HEK293 (cell line): ENCODE measurements at regions not wholly inside any gene's neighbourhood (a gene's known extent, or its start where the extent isn't known, plus 50 kb on each side); places are given as distances from the start of the nearest gene placed in this dataset.

Source experiments
- CTCF ChIA-PET: fragments of 350-600 bp; formaldehyde crosslinking; extraction: SDS; loops from one replicate; lab custom pipeline; 2021; ENCODE audit warnings: antibody characterized with exemption; lab: Yijun Ruan, JAX
- POLR2A ChIA-PET: fragments of 300-600 bp; formaldehyde crosslinking; extraction: SDS; loops from one replicate; lab custom pipeline; 2020; ENCODE audit warnings: antibody characterized with exemption, inconsistent platforms; lab: Yijun Ruan, JAX
- H3K27ac ChIP-seq: fragments of 200-500 bp; sonication (Bioruptor generic); 2 replicates; pipeline ENCODE4 v1.5.1; 2014; ENCODE audit warnings: low read depth, low read length, control low read depth, inconsistent platforms; ENCODE audit errors: extremely low read depth
- H3K36me3 ChIP-seq, 2 experiments: fragments of 200-500 bp in 1 of 2; sonication (Bioruptor generic) in 1 of 2; 1 replicate in 1 of 2; 2 replicates in 1 of 2; pipeline ENCODE4 v1.5.1; 2014 to 2017; ENCODE audit warnings: inconsistent platforms in 2 of 2, low read length in 2 of 2; ENCODE audit not compliant: control insufficient read depth in 2 of 2, insufficient read depth in 1 of 2
- H3K4me1 ChIP-seq: fragments of 200-500 bp; sonication (Bioruptor generic); 2 replicates; pipeline ENCODE4 v1.5.1; 2014; ENCODE audit warnings: mild to moderate bottlenecking, low read length, inconsistent platforms; ENCODE audit not compliant: control insufficient read depth, insufficient read depth
- H3K4me3 ChIP-seq: 2 replicates; pipeline ENCODE4 v1.5.1; 2011; ENCODE audit warnings: low read depth, mild to moderate bottlenecking, control low read depth, low read length, moderate library complexity
- H3K9me3 ChIP-seq: fragments of 200-500 bp; sonication (Bioruptor generic); 2 replicates; pipeline ENCODE4 v1.5.1; 2014; ENCODE audit warnings: low read depth, low read length, inconsistent platforms; ENCODE audit not compliant: control insufficient read depth, insufficient read depth
- KLF8 ChIP-seq: fragments of 450-650 bp; formaldehyde crosslinking; IDR thresholded peaks from 2 replicates; pipeline ENCODE4 v1.5.1; 2016; ENCODE audit warnings: missing biosample characterization, missing genetic modification characterization
- MEIS1 ChIP-seq: sonication (generic); formaldehyde crosslinking; IDR thresholded peaks from 2 replicates; pipeline ENCODE4 v1.8.1; 2022; ENCODE audit warnings: missing genetic modification reagents, mild to moderate bottlenecking, borderline replicate concordance
- OSR2 ChIP-seq: fragments of 450-650 bp; formaldehyde crosslinking; IDR thresholded peaks from 2 replicates; pipeline ENCODE4 v1.5.1; 2016; ENCODE audit warnings: missing biosample characterization, missing genetic modification characterization
- SALL2 ChIP-seq: fragments of 450-650 bp; formaldehyde crosslinking; IDR thresholded peaks from 2 replicates; pipeline ENCODE4 v1.5.0; 2017; ENCODE audit warnings: missing biosample characterization, mild to moderate bottlenecking, missing genetic modification characterization, borderline replicate concordance
- ZBTB17 ChIP-seq: fragments of 450-650 bp; formaldehyde crosslinking; IDR thresholded peaks from 2 replicates; pipeline ENCODE4 v1.5.1; 2016; ENCODE audit warnings: missing biosample characterization, missing genetic modification characterization
- ZBTB48 ChIP-seq: fragments of 450-650 bp; formaldehyde crosslinking; IDR thresholded peaks from 2 replicates; pipeline ENCODE4 v1.5.1; 2016; ENCODE audit warnings: missing biosample characterization, missing genetic modification characterization
- ZNF121 ChIP-seq: fragments of 450-650 bp; formaldehyde crosslinking; IDR thresholded peaks from 2 replicates; pipeline ENCODE4 v1.5.1; 2016; ENCODE audit warnings: missing biosample characterization, missing genetic modification characterization
- ZNF16 ChIP-seq: fragments of 450-650 bp; formaldehyde crosslinking; IDR thresholded peaks from 2 replicates; pipeline ENCODE4 v1.5.1; 2016; ENCODE audit warnings: low read depth, missing biosample characterization, missing genetic modification characterization
- ZNF2 ChIP-seq: fragments of 450-650 bp; formaldehyde crosslinking; IDR thresholded peaks from 2 replicates; pipeline ENCODE4 v1.5.1; 2016; ENCODE audit warnings: missing biosample characterization, missing genetic modification characterization
- ZNF24 ChIP-seq: fragments of 450-650 bp; formaldehyde crosslinking; IDR thresholded peaks from 2 replicates; pipeline ENCODE4 v1.5.1; 2016; ENCODE audit warnings: missing biosample characterization, missing genetic modification characterization
- ZNF274 ChIP-seq, 2 experiments: fragments of 200-500 bp in 1 of 2; fragments of 450-650 bp in 1 of 2; sonication (Bioruptor generic) in 1 of 2; formaldehyde crosslinking in 1 of 2; IDR thresholded peaks; 2 replicates each; pipeline versions ENCODE4 v1.5.1 to v1.6.1; 2014 to 2016; ENCODE audit warnings: borderline replicate concordance in 1 of 2, inconsistent platforms in 1 of 2, low read length in 1 of 2, missing biosample characterization in 1 of 2, missing genetic modification characterization in 1 of 2
- ZNF335 ChIP-seq: fragments of 450-650 bp; formaldehyde crosslinking; conservative IDR thresholded peaks from 2 replicates; pipeline ENCODE4 v1.5.1; 2016; ENCODE audit warnings: missing biosample characterization, missing genetic modification characterization
- ZNF426 ChIP-seq: fragments of 450-650 bp; formaldehyde crosslinking; IDR thresholded peaks from 2 replicates; pipeline ENCODE4 v1.5.1; 2017; ENCODE audit warnings: missing biosample characterization, missing genetic modification characterization, mild to moderate bottlenecking, inconsistent platforms, moderate library complexity
- ZNF514 ChIP-seq: fragments of 450-650 bp; formaldehyde crosslinking; IDR thresholded peaks from 2 replicates; pipeline ENCODE4 v1.5.1; 2016; ENCODE audit warnings: missing biosample characterization, missing genetic modification characterization
- ZNF521 ChIP-seq: fragments of 450-650 bp; formaldehyde crosslinking; IDR thresholded peaks from 2 replicates; pipeline ENCODE4 v1.5.1; 2017; ENCODE audit warnings: missing biosample characterization, mild to moderate bottlenecking, missing genetic modification characterization
- ZNF571 ChIP-seq: fragments of 450-650 bp; formaldehyde crosslinking; IDR thresholded peaks from 2 replicates; pipeline ENCODE4 v1.5.0; 2017; ENCODE audit warnings: missing biosample characterization, missing genetic modification characterization
- ZNF701 ChIP-seq: fragments of 450-650 bp; formaldehyde crosslinking; IDR thresholded peaks from 2 replicates; pipeline ENCODE4 v1.5.1; 2016; ENCODE audit warnings: missing biosample characterization, missing genetic modification characterization
- ZNF76 ChIP-seq: fragments of 450-650 bp; formaldehyde crosslinking; IDR thresholded peaks from 2 replicates; pipeline ENCODE4; 2016; ENCODE audit warnings: low read depth, missing biosample characterization, missing genetic modification characterization, borderline replicate concordance
- ZNF776 ChIP-seq: fragments of 450-650 bp; formaldehyde crosslinking; IDR thresholded peaks from 2 replicates; pipeline ENCODE4 v1.5.0; 2017; ENCODE audit warnings: missing biosample characterization, missing genetic modification characterization, borderline replicate concordance
- ZNF785 ChIP-seq: fragments of 450-650 bp; formaldehyde crosslinking; IDR thresholded peaks from 2 replicates; pipeline ENCODE4 v1.5.1; 2016; ENCODE audit warnings: missing biosample characterization, missing genetic modification characterization
- TF ChIP-seq, protein P1 (sequence below): fragments of 450-650 bp; formaldehyde crosslinking; IDR thresholded peaks from 2 replicates; pipeline ENCODE4; 2016; ENCODE audit warnings: missing biosample characterization, missing genetic modification characterization
- TF ChIP-seq, protein P2 (sequence below): fragments of 450-650 bp; formaldehyde crosslinking; IDR thresholded peaks from 2 replicates; pipeline ENCODE4 v1.5.1; 2016; ENCODE audit warnings: missing biosample characterization, missing genetic modification characterization, borderline replicate concordance
- TF ChIP-seq, protein P3 (sequence below): fragments of 450-650 bp; formaldehyde crosslinking; IDR thresholded peaks from 2 replicates; pipeline ENCODE4 v1.5.1; 2016; ENCODE audit warnings: missing biosample characterization, missing genetic modification characterization
- TF ChIP-seq, protein P4 (sequence below): fragments of 450-650 bp; formaldehyde crosslinking; IDR thresholded peaks from 2 replicates; pipeline ENCODE4 v1.5.1; 2016; ENCODE audit warnings: missing biosample characterization, missing genetic modification characterization
- TF ChIP-seq, protein P5 (sequence below): fragments of 450-650 bp; IDR thresholded peaks from 2 replicates; pipeline ENCODE4 v1.5.1; 2018; ENCODE audit warnings: missing biosample characterization, mild to moderate bottlenecking, missing genetic modification characterization

DNA sequence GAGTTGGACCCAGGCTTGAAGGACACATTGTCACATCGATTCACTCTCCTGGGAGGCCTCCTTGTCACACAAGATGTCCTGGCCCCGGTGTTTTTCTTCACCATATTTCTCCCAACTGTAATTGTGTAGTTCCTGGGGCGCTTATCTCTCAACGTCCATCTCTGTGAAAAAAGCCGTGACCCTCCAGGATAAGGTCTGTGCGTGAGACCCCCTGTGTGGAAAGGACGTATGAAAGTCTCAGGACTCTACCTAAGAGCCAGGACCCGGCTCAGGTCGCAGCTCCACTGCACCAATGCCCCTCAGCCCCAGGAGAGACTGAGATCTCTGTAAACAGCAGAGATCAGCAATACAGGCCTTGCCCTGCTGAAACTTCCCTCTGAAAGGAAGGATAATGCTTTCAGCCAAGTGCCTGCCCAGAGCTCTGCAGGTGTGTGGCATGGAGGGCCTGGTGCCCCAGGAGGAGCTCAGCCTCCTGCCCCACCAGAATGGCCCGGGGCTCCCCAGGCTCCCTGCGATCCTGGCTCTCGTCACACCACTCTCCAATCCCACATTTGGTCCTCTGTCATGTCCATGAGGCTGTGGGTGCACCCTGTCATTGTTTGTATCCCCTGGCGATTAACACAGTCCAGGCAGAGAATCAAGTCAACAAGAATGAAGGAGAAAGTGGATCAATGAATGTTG, 119.2 kb upstream of the TMEM45B start:
- no peaks in the 10 kb centered on the region for H3K9me3 ChIP-seq
- TF ChIP-seq ZNF24 (no peak), ZBTB17 (tag by site-specific recombination) (0 out of 2 replicates have a peak, but pooled peaks have one; percentile 28), ZNF335 (tag by site-specific recombination) (no peak), SALL2 (tag by site-specific recombination) (no peak)
- TF ChIP-seq, protein P1, sequence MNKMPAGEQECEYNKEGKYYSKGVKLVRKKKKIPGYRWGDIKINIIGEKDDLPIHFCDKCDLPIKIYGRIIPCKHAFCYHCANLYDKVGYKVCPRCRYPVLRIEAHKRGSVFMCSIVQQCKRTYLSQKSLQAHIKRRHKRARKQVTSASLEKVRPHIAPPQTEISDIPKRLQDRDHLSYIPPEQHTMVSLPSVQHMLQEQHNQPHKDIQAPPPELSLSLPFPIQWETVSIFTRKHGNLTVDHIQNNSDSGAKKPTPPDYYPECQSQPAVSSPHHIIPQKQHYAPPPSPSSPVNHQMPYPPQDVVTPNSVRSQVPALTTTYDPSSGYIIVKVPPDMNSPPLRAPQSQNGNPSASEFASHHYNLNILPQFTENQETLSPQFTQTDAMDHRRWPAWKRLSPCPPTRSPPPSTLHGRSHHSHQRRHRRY (tag by site-specific recombination) = no peak
- TF ChIP-seq, protein P2, sequence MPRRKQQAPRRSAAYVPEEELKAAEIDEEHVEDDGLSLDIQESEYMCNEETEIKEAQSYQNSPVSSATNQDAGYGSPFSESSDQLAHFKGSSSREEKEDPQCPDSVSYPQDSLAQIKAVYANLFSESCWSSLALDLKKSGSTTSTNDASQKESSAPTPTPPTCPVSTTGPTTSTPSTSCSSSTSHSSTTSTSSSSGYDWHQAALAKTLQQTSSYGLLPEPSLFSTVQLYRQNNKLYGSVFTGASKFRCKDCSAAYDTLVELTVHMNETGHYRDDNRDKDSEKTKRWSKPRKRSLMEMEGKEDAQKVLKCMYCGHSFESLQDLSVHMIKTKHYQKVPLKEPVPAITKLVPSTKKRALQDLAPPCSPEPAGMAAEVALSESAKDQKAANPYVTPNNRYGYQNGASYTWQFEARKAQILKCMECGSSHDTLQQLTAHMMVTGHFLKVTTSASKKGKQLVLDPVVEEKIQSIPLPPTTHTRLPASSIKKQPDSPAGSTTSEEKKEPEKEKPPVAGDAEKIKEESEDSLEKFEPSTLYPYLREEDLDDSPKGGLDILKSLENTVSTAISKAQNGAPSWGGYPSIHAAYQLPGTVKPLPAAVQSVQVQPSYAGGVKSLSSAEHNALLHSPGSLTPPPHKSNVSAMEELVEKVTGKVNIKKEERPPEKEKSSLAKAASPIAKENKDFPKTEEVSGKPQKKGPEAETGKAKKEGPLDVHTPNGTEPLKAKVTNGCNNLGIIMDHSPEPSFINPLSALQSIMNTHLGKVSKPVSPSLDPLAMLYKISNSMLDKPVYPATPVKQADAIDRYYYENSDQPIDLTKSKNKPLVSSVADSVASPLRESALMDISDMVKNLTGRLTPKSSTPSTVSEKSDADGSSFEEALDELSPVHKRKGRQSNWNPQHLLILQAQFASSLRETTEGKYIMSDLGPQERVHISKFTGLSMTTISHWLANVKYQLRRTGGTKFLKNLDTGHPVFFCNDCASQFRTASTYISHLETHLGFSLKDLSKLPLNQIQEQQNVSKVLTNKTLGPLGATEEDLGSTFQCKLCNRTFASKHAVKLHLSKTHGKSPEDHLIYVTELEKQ (tag by site-specific recombination) = no peak
- ChIA-PET POLR2A (no interaction called here), CTCF (interaction anchor here (0.7 to 4.9 kb wide), 9 partner anchors 30 to 332 kb away, joined by 3 to 27 read pairs (median 3); partner anchors contain the start of gene BARX2)
- no peaks in the 10 kb centered on the region for H3K4me1 ChIP-seq
- H3K27ac ChIP-seq = no peak overlapping the region
- no peaks in the 10 kb centered on the region for H3K36me3 ChIP-seq
- H3K4me3 ChIP-seq = no peak overlapping the region

DNA sequence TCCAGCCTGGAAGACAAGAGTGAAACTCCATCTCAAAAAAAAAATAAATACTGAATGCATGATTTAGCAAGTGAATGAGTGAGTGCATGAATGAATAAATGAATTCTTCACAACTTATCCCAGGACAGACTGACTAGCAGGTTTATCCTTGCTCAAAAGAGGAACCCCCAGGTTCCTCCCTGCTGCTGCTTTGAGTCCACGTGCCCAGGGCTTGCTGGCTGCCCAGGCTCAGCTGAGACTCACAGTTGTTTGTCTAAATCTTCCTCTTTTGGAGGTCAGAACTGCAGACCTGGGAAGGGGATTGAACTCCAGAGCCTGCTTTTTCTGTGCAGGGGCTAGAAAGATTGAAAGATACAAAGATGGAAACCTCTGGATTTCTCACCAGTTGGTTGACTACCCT, 117.4 kb upstream of the TMEM45B start:
- POLR2A ChIA-PET = no interaction called here
- no peaks in the 10 kb centered on the region for H3K9me3 ChIP-seq
- H3K36me3 ChIP-seq = no peaks in the 10 kb centered on the region
- CTCF ChIA-PET = interaction anchor here (0.6 to 4.9 kb wide), 6 partner anchors 54 to 1824 kb away, joined by 3 to 27 read pairs (median 4); partner anchors contain the start of gene BARX2
- TF ChIP-seq ZNF426 (tag by site-specific recombination) (no peak), OSR2 (tag by site-specific recombination) (no peak), KLF8 (tag by site-specific recombination) (no peak), MEIS1 (CRISPR knock-in tag) (no peak), ZNF521 (tag by site-specific recombination) (no peak), ZNF776 (tag by site-specific recombination) (no peak), ZNF701 (tag by site-specific recombination) (no peak), ZNF16 (tag by site-specific recombination) (no peak), ZNF121 (tag by site-specific recombination) (no peak), ZNF76 (no peak), ZBTB48 (no peak), ZNF274 (IDR thresholded peaks at IDR 0.05; ENCODE audit: low read length) (no peak), ZNF274 (tag by site-specific recombination; IDR thresholded peaks at IDR 0.05; ENCODE audit: borderline replicate concordance) (no peak), ZNF2 (tag by site-specific recombination) (no peak), ZNF785 (tag by site-specific recombination) (no peak), ZNF514 (tag by site-specific recombination) (no peak), ZNF571 (tag by site-specific recombination) (no peak)
- TF ChIP-seq, protein P3, sequence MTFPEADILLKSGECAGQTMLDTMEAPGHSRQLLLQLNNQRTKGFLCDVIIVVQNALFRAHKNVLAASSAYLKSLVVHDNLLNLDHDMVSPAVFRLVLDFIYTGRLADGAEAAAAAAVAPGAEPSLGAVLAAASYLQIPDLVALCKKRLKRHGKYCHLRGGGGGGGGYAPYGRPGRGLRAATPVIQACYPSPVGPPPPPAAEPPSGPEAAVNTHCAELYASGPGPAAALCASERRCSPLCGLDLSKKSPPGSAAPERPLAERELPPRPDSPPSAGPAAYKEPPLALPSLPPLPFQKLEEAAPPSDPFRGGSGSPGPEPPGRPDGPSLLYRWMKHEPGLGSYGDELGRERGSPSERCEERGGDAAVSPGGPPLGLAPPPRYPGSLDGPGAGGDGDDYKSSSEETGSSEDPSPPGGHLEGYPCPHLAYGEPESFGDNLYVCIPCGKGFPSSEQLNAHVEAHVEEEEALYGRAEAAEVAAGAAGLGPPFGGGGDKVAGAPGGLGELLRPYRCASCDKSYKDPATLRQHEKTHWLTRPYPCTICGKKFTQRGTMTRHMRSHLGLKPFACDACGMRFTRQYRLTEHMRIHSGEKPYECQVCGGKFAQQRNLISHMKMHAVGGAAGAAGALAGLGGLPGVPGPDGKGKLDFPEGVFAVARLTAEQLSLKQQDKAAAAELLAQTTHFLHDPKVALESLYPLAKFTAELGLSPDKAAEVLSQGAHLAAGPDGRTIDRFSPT (tag by site-specific recombination) = no peak
- TF ChIP-seq, protein P4, sequence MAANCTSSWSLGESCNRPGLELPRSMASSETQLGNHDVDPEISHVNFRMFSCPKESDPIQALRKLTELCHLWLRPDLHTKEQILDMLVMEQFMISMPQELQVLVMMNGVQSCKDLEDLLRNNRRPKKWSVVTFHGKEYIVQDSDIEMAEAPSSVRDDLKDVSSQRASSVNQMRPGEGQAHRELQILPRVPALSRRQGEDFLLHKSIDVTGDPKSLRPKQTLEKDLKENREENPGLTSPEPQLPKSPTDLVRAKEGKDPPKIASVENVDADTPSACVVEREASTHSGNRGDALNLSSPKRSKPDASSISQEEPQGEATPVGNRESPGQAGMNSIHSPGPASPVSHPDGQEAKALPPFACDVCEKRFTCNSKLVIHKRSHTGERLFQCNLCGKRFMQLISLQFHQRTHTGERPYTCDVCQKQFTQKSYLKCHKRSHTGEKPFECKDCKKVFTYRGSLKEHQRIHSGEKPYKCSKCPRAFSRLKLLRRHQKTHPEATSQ (tag by site-specific recombination) = no peak
- TF ChIP-seq, protein P5, sequence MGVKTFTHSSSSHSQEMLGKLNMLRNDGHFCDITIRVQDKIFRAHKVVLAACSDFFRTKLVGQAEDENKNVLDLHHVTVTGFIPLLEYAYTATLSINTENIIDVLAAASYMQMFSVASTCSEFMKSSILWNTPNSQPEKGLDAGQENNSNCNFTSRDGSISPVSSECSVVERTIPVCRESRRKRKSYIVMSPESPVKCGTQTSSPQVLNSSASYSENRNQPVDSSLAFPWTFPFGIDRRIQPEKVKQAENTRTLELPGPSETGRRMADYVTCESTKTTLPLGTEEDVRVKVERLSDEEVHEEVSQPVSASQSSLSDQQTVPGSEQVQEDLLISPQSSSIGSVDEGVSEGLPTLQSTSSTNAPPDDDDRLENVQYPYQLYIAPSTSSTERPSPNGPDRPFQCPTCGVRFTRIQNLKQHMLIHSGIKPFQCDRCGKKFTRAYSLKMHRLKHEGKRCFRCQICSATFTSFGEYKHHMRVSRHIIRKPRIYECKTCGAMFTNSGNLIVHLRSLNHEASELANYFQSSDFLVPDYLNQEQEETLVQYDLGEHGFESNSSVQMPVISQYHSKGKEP (tag by site-specific recombination) = no peak
- H3K4me3 ChIP-seq = no peak overlapping the region
- H3K27ac ChIP-seq = no peak overlapping the region
- no peaks in the 10 kb centered on the region for H3K4me1 ChIP-seq
